OCI-LY7 (cell line): ENCODE measurements at regions not wholly inside any gene's neighbourhood (a gene's known extent, or its start where the extent isn't known, plus 50 kb on each side); places are given as distances from the start of the nearest gene placed in this dataset.
"Not testable (repeated sequence)": the region's sequence is repeated elsewhere in the genome, so short reads cannot be mapped to it uniquely, and the experiment has no call there.

ENCODE experiments used
- BruUV-seq: library from RNA; stranded (reverse); fragments of 400-500 nt; replicated peaks from 2 replicates; lab custom pipeline; 2021; lab: Mats Ljungman, UMichigan
- CTCF ChIA-PET: fragments of 300-600 bp; sonication (Branson Sonifier 250); formaldehyde crosslinking; loops from one replicate; lab custom pipeline; 2022; ENCODE audit warnings: antibody characterized with exemption; ENCODE audit not compliant: unreplicated experiment; lab: Charles Lee
- POLR2A ChIA-PET: fragments of 300-600 bp; sonication (Branson Sonifier 250); formaldehyde crosslinking; loops from one replicate; lab custom pipeline; 2022; ENCODE audit warnings: antibody characterized with exemption; lab: Charles Lee
- DNase-seq: peaks from one replicate; pipeline ENCODE4 v3.0.0-alpha.2; 2015; ENCODE audit warnings: low spot score
- H2AFZ ChIP-seq: fragments of 200-600 bp; sonication (generic), shearing (Covaris generic); 2 replicates; pipeline ENCODE4 v1.6.1; 2014; ENCODE audit warnings: mild to moderate bottlenecking, antibody characterized with exemption, low read length, moderate library complexity
- H3K27ac ChIP-seq: fragments of 200-600 bp; sonication (generic); 2 replicates; pipeline ENCODE4 v1.5.1; 2014; ENCODE audit warnings: mixed run types, low read depth, mild to moderate bottlenecking, moderate library complexity, low read length, inconsistent platforms; ENCODE audit not compliant: poor library complexity, severe bottlenecking
- H3K36me3 ChIP-seq: fragments of 200-600 bp; sonication (generic); 2 replicates; pipeline ENCODE4 v1.6.1; 2014; ENCODE audit warnings: mild to moderate bottlenecking, antibody characterized with exemption, low read length, moderate library complexity, mixed read lengths; ENCODE audit not compliant: insufficient read depth
- H3K4me1 ChIP-seq: fragments of 200-600 bp; sonication (generic); 2 replicates; pipeline ENCODE4 v1.5.1; 2014; ENCODE audit warnings: mild to moderate bottlenecking, low read length; ENCODE audit not compliant: insufficient read depth, poor library complexity, severe bottlenecking
- H3K4me2 ChIP-seq: fragments of 200-600 bp; sonication (generic); 2 replicates; pipeline ENCODE4 v1.6.1; 2014; ENCODE audit warnings: mild to moderate bottlenecking, low read length
- H3K4me3 ChIP-seq: fragments of 200-600 bp; sonication (generic); 2 replicates; pipeline ENCODE4 v1.5.1; 2014; ENCODE audit warnings: mild to moderate bottlenecking, low read depth, low read length; ENCODE audit not compliant: poor library complexity, severe bottlenecking
- H3K79me2 ChIP-seq: fragments of 200-600 bp; sonication (generic); 2 replicates; pipeline ENCODE4 v1.6.1; 2016; ENCODE audit warnings: low read depth, mild to moderate bottlenecking, low read length, moderate library complexity, mixed read lengths; ENCODE audit not compliant: insufficient read depth
- H3K9me2 ChIP-seq: fragments of 200-600 bp; sonication (generic); 2 replicates; pipeline ENCODE4 v1.6.1; 2016; ENCODE audit warnings: mild to moderate bottlenecking, low read length, mixed read lengths; ENCODE audit not compliant: insufficient read depth
- H3K9me3 ChIP-seq: fragments of 200-600 bp; sonication (generic); 2 replicates; pipeline ENCODE4 v1.6.1; 2014; ENCODE audit warnings: mild to moderate bottlenecking, mixed run types, low read length, mixed read lengths
- H4K20me1 ChIP-seq: fragments of 200-600 bp; sonication (generic); 2 replicates; pipeline ENCODE4 v1.6.1; 2014; ENCODE audit warnings: mild to moderate bottlenecking, antibody characterized with exemption, low read length, moderate library complexity, mixed read lengths; ENCODE audit not compliant: insufficient read depth
- CTCF ChIP-seq: fragments of 200-600 bp; sonication (generic); conservative IDR thresholded peaks from 2 replicates; pipeline ENCODE4 v1.5.1; 2014; ENCODE audit warnings: mild to moderate bottlenecking, antibody characterized with exemption, low read length, moderate library complexity, mixed read lengths
- EZH2phosphoT487 ChIP-seq: fragments of 200-600 bp; sonication (generic); IDR thresholded peaks from 2 replicates; pipeline ENCODE4 v1.6.1; 2018; ENCODE audit warnings: low read depth, borderline replicate concordance, mild to moderate bottlenecking, mixed run types, antibody characterized with exemption, low read length, moderate library complexity, mixed read lengths
- intact Hi-C: fragments of 100-400 bp; cut with micrococcal nuclease; formaldehyde crosslinking; loops from one replicate; pipeline ENCODE4 v1.10.0; 2022; ENCODE audit not compliant: unreplicated experiment

GRCh38 chr2:84223191-84223590 is 235.9 kb downstream of the SUCLG1 start:
- BruUV-seq, result no TSS peak

GRCh38 chr2:84221102-84221501 is 238.0 kb downstream of the SUCLG1 start:
- H4K20me1 ChIP-seq, H3K9me3 ChIP-seq, DNase-seq, intact Hi-C loops, H3K27ac ChIP-seq, H3K4me3 ChIP-seq, H3K4me2 ChIP-seq, H3K9me2 ChIP-seq, H3K79me2 ChIP-seq, CTCF ChIA-PET, H3K4me1 ChIP-seq, H3K36me3 ChIP-seq, BruUV-seq, POLR2A ChIA-PET, H2AFZ ChIP-seq: not testable (repeated sequence)

More at GRCh38 chr2:84223191-84223590, 235.9 kb downstream of the SUCLG1 start:
- Histone ChIP-seq H3K36me3 (no peaks in the 10 kb centered on the region), H3K79me2 (no peaks in the 10 kb centered on the region), H3K9me2 (no peaks in the 10 kb centered on the region), H3K4me1 (no peaks in the 10 kb centered on the region), H3K4me3 (no peak overlapping the region), H3K4me2 (no peak overlapping the region), H4K20me1 (no peaks in the 10 kb centered on the region), H3K27ac (no peak overlapping the region), H3K9me3 (no peaks in the 10 kb centered on the region), H2AFZ (no peak overlapping the region)
- POLR2A ChIA-PET, result interaction anchor here (1.3 kb wide), 1 partner anchor 9 kb away, joined by 5 read pairs; no protein-coding TSS in a partner anchor
- TF ChIP-seq CTCF, result no peak
- TF ChIP-seq EZH2phosphoT487, result no peak
- CTCF ChIA-PET, result no interaction called here
- intact Hi-C loops, result no loop called here
- DNase-seq, result no peak

GRCh38 chr2:84217456-84217855 is 241.6 kb downstream of the SUCLG1 start:
- no peak for DNase-seq
- no peaks in the 10 kb centered on the region for H3K79me2 ChIP-seq
- no peak for TF ChIP-seq CTCF
- no peak for TF ChIP-seq EZH2phosphoT487
- no peak overlapping the region for H3K4me2 ChIP-seq
- no peaks in the 10 kb centered on the region for H4K20me1 ChIP-seq
- H3K27ac ChIP-seq, result no peak overlapping the region
- intact Hi-C loops, result no loop called here
- H3K4me1 ChIP-seq, result peaks cover 6% of the 10 kb centered on the region
- POLR2A ChIA-PET, result interaction anchor here (0.6 to 0.7 kb wide), 2 partner anchors 24 to 204 kb away, joined by 4 to 5 read pairs; no protein-coding TSS in a partner anchor
- H2AFZ ChIP-seq, result no peak overlapping the region
- no peaks in the 10 kb centered on the region for H3K9me3 ChIP-seq
- BruUV-seq, result no TSS peak
- H3K4me3 ChIP-seq, result no peak overlapping the region
- H3K36me3 ChIP-seq, result no peaks in the 10 kb centered on the region
- H3K9me2 ChIP-seq, result no peaks in the 10 kb centered on the region
- CTCF ChIA-PET, result no interaction called here
